HG03095 (cell line): ENCODE measurements at regions not wholly inside any gene's neighbourhood (a gene's known extent, or its start where the extent isn't known, plus 50 kb on each side); places are given as distances from the start of the nearest gene placed in this dataset.
"Not testable (repeated sequence)": the region's sequence is repeated elsewhere in the genome, so short reads cannot be mapped to it uniquely, and the experiment has no call there.

Experiments used
- ATAC-seq: cut with Tn5 transposase; IDR thresholded peaks from one replicate; pipeline ENCODE4 v1.9.1; 2021; ENCODE audit warnings: moderate library complexity; ENCODE audit not compliant: unreplicated experiment

- ATAC-seq: no peak
Observed at GRCh38 chr10:28387140-28387539, 84.3 kb upstream of the MPP7 start.

- ATAC-seq: no peak
Observed at GRCh38 chr10:28391283-28391682, 88.4 kb upstream of the MPP7 start.

DNA sequence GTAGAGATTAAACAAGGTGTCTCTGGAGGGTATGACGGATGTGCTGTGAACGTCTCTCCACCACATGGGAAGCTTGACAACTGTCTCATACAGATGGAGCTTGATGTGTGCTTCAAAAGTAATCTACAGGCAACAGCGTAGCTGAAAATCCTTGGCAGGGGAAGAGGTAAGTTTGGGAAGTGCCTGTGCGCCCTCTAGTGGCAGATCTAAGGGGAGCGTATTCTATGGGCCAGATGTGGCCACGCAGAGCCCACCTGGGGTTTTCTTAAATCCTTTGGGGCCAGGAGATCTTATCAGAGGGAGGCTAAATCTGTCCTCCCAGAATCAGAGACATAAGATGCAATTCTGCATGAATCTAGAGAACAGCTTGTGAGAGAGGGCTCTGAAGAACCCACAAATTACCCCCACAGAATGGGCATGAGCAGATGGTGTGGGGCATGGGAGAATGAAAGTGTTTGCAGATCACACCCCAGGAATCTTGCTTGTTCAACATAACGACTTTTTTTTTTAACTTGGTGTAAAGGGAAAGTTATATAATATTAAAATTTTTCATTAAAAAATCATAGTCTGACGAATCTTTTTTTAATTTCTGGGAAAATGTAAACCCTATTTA, 91.2 kb upstream of the MPP7 start:
- peak; percentile 73 for ATAC-seq

DNA sequence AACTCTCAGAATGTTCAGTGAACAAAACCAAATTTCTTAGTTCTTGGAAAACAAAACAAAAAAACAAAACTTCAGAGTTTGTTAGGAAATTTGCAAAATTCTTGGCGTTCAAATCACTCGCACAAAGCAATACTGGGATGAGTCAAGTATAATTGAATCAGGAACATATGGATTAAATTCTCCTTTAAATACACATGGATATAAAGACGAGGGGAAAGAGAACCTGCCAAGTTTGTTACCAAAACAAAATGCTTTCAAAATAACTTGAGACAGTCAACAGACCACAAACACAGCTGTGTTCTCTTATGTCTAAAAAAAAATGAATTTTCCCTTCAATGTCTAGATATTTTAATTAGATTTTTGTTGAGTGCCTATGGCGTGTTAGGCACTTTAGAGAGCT, 93.5 kb upstream of the MPP7 start:
- no peak for ATAC-seq

DNA sequence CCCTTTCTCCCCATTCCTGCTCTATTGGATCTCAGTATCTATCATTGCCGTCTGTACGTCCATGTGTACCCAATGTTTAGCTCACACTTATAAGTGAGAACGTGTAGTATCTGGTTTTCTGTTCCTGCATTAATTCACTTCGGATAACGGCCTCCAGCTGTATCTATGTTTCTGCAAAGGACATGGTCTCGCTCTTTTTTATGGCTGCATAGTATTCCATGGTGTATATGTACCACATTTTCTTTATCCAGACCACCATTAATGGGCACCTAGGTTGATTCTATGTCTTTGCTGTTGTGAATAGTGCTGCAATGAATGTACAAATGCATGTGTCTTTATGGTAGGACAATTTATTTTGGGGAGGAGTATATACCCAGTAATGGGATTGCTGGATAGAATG, 94.4 kb upstream of the MPP7 start:
- ATAC-seq: no peak

DNA sequence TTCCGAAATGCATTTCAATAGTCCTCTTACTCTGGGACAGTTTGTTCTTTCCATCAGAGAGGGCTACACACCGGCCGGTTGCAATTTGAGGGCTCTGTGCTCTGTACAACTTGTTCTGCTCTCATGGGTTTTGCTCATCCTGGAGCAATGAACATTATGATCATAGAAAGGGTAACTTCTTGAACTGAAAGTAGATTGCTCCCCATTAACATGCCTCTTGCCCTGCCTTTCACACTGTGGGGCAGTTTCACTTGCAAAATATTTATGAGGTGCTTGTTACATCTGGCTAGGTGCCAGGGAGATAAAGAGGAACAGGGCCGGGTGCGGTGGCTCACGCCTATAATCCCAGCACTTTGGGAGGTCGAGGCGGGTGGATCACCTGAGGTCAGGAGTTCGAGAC, 97.3 kb upstream of the MPP7 start:
- no peak for ATAC-seq

GRCh38 chr10:28400681-28401080, 97.8 kb upstream of the MPP7 start:
- no peak for ATAC-seq

DNA sequence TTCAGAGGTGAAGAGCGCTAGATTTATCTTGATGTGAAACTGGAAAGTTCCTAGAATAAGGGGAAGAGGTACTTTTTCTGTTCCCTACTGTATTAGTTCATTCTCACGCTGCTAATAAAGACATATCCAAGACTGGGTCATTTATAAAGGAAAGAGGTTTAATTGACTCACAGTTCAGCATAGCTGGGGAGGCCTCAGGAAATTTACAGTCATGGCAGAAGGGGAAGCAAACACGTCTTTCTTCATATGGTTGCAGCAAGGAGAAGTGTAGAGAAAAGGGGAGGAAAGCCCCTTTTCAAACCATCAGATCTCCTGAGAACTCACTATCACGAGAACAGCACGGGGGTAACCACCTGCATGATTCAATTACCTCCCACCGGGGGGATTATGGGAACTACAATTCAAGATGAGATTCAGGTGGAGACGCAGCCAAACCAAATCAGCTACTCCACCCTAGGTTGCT, 99.8 kb upstream of the MPP7 start:
- not testable (repeated sequence) for ATAC-seq

DNA sequence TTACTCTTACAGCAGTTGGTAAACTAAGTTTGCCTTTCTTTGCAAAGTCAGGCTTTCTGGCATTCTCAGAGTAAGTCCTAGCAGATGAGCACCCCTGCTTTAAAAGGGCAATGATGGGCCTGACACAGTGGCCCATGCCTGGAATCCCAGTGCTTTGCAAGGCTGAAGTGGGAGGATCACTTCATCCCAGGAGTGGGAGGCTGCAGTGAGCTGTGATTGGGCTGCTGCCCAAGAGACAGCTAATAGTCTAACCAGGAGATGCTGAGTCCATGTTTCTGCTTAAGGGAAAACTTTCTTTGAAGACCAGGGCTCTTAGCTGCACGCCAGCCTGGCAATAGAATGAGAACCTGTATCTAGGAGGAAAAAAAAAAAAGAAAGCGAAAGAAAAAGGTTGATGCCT, 100.2 kb upstream of the MPP7 start:
- no peak for ATAC-seq

GRCh38 chr10:28408237-28408777, 105.4 kb upstream of the MPP7 start:
- no peak for ATAC-seq

DNA sequence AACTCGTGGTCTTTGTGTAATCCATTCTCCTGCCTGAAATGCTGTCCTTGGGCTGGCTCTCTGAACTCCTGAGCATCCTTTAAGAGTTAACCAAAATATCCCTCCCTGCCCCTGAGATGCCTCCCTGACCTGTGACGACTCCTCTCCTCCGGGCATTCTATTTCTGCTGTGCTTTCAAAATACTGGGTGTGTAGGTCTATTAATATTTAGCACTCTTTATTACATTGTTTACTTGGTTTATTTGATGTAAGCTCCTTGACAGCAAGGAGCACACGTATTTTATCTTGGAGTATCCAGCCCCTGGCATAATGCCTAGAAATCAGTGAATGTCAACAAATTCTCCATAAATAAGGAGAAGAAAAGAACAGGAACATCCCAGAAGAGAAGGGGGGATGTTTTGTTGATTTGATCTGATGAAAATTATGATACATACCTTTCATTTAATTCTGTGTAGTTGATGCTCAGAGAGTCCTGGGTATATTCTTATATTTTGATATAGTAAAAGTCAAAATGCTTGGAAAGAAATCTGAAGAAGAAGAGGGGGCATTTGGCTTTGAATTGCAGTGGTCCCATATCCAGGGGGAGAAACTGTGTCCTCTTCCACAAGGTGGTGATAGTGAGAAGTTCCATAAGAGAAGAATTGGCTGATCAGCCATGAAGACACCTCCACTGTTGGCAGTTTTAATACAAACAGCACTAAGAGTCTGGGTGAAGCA, 107.7 kb upstream of the MPP7 start:
- ATAC-seq: no peak

GRCh38 chr10:28411136-28411460, 108.2 kb upstream of the MPP7 start:
- ATAC-seq: no peak

DNA sequence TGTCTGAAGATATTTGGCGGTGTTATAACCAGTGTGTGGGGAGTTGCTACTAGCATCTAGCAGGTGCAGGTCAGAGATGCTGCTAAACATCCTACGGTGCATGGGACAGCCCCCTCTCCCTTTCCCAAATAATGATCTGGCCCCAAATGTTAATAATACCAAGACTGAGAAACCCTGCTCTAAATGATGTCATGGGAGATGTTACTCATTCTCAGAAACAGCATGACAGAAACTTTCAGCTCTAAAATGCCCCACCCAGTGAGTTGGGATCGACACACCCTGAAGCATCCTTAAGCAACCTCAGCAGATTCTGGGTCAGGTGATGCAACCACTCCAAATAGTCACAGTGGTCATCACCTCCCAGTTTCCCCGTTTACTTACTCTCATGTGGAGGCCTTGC, 108.8 kb upstream of the MPP7 start:
- ATAC-seq: no peak

- no peak for ATAC-seq
Observed at GRCh38 chr10:28418069-28418468, 114.8 kb upstream of the WAC start.

DNA sequence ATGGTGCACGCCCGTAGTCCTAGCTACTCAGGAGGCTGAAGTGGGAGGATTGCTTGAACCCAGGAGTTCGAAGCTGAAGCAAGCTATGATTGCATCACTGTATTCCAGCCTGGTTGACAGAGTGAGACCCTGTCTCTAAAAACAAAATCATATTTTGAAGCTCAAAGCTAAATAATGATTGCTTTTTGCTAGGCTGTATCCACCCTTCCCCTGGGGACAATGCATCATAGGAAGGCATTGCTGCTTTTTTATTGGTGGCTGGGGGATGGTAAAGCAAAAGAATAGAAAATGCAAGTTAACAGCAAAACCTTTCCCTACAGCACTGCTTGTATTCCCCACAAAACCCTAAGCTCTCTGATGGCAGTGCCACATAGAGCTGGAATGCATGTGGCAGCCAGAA, 107.5 kb upstream of the WAC start:
- ATAC-seq: no peak

DNA sequence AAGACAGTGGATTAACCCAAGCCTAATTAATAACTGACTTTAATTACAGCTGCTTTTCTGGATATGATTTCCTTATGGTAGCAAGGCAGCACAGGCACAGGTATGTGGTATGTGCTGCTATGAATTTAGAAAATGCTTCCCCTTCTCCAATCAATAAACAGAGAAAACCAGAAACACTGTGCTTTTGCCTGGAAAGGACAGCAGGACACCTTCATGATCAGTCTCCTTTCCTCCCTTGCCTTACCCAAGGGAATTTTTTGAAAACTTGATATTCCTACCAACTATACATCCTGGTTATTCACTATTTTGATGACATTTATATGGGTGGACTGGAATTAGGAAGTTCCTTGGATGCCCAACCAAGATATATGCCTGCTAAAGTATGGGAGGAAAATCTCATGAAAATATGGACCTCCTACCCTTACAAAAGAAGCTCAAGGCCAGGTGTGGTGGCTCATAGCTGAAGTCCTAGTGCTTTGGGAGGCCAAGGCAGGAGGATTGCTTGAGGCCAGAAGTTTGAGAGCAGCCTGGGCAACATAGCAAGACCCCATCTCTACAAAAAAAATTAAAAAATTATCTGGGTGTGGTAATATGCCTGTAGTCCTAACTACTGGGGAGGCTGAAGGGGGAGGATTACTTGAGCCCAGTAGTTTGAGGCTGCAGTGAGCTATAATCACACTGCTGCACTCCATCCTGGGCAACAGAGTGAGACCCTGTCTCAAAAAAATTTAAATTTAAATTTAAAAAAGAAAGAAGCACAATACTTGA, 106.3 kb upstream of the WAC start:
- no peak for ATAC-seq

- no peak for ATAC-seq
Observed at GRCh38 chr10:28427376-28427775, 105.5 kb upstream of the WAC start.

DNA sequence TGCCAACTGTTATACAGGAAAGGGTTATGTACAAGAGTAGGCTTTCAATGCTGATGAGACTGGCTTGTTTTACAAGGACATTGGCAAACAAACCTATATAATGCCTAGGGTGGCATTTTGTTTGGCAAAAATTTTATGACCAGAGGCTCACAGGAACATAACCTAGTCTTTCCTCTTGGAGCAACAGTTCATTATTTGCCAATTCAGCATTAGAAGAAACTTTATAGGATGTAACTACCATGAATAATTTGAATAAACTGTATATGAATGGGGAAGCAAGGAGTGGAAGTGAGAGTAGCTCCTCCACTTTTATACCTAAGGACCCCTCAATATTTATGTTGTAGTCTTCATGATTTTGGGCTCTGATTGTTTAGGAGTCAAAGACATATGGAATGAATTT, 103.9 kb upstream of the WAC start:
- no peak for ATAC-seq

DNA sequence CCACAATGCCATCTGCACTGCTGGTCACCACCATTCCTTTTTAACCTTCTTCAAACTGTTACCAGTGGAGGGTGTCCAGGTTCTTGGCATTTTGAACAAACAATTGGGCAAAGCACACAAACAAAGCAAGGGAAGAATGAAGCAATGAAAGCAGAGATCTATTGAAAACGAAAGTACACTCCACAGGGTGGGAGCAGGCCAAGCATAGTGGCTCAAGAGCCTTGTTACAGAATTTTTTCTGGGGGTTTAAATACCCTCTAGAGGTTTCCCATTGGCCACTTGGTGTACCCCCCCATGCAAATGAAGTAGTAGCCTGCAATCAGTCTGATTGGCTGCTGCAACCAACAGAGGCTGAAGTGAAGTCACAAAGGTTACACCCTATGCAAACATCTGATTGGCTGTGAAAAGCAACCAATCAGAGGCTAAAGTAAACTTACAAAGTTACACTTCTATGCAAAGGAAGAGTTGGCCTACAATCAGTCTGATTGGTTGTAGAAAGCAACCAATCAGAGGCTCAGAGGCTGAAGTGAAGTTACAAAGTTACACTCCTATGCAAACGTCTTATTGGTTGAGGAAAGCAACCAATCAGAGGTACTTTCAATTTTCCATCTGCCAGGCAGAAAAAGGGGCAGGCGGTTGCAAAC, 103.2 kb upstream of the WAC start:
- no peak for ATAC-seq

DNA sequence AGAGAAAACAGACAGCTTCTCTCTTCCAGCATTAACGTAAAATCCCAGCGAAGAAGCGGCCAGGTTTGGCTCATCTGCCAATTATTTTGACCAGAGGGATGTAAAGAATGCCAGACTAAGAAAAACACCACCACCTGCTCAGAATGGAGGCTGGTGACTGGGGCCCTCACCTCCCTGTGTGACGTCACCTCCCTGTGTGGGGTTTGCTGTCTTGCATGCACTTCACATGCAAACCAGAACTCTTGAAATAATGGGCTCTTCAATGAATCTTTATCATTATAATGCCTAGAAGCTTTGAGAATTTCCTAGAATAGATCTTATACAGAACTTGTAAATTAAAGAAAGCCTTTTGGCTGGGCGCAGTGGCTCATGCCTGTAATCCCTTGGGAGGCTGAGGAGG, 101.8 kb upstream of the WAC start:
- ATAC-seq: no peak

GRCh38 chr10:28432210-28432676, 100.7 kb upstream of the WAC start:
- ATAC-seq: no peak
